HUDEP-2 (cell line): ENCODE measurements at regions not wholly inside any gene's neighbourhood (a gene's known extent, or its start where the extent isn't known, plus 50 kb on each side); places are given as distances from the start of the nearest gene placed in this dataset.
"Not testable (repeated sequence)": the region's sequence is repeated elsewhere in the genome, so short reads cannot be mapped to it uniquely, and the experiment has no call there.

Source experiments
- DNase-seq, 76 experiments: peaks; one replicate each; lab custom pipeline; 2025; ENCODE audit not compliant: unreplicated experiment in 76 of 76; lab: John Stamatoyannopoulos, UW

GRCh38 chr10:84571146-84571545, 242.8 kb downstream of the CCSER2 start:
- no peak for DNase-seq

GRCh38 chr10:84574102-84574501, 245.7 kb downstream of the CCSER2 start:
- DNase-seq = peak in 3 of 76 experiments; percentile 2 to 26 (median 4)

- no peak for DNase-seq
Observed at GRCh38 chr10:84581976-84582375, 253.6 kb downstream of the CCSER2 start.

GRCh38 chr10:84583501-84583900, 255.1 kb downstream of the CCSER2 start:
- DNase-seq = no peak

GRCh38 chr10:84587789-84588188, 259.4 kb downstream of the CCSER2 start:
- DNase-seq = no peak

GRCh38 chr10:84588426-84588825, 260.0 kb downstream of the CCSER2 start:
- no peak for DNase-seq

- DNase-seq = no peak
Observed at GRCh38 chr10:84588971-84589370, 260.6 kb downstream of the CCSER2 start.

- no peak for DNase-seq
Observed at GRCh38 chr10:84589526-84590205, 261.3 kb downstream of the CCSER2 start.

- no peak for DNase-seq
Observed at GRCh38 chr10:84590327-84591193, 262.2 kb downstream of the CCSER2 start.

- no peak for DNase-seq
Observed at GRCh38 chr10:84593506-84593905, 265.1 kb downstream of the CCSER2 start.

- no peak for DNase-seq
Observed at GRCh38 chr10:84596585-84596984, 268.2 kb downstream of the CCSER2 start.

- DNase-seq = no peak
Observed at GRCh38 chr10:84599254-84599653, 270.9 kb downstream of the CCSER2 start.

- DNase-seq = no peak
Observed at GRCh38 chr10:84600947-84601346, 272.6 kb downstream of the CCSER2 start.

- DNase-seq = not testable (repeated sequence)
Observed at GRCh38 chr10:84602543-84602942, 274.2 kb downstream of the CCSER2 start.

GRCh38 chr10:84603971-84604370, 275.6 kb downstream of the CCSER2 start:
- no peak for DNase-seq

- DNase-seq = no peak
Observed at GRCh38 chr10:84605802-84606201, 277.4 kb downstream of the CCSER2 start.

GRCh38 chr10:84606428-84606827, 278.0 kb downstream of the CCSER2 start:
- DNase-seq = no peak

GRCh38 chr10:84607044-84607443, 278.7 kb downstream of the CCSER2 start:
- DNase-seq = no peak

- no peak for DNase-seq
Observed at GRCh38 chr10:84607523-84607922, 279.1 kb downstream of the CCSER2 start.

- DNase-seq = no peak
Observed at GRCh38 chr10:84608126-84608525, 279.7 kb downstream of the CCSER2 start.

GRCh38 chr10:84613336-84614021, 285.1 kb downstream of the CCSER2 start:
- peak in 7 of 76 experiments; percentile 3 to 18 (median 6) for DNase-seq
